ENCODE measurements at regions not wholly inside any gene's neighbourhood (a gene's known extent, or its start where the extent isn't known, plus 50 kb on each side); places are given as distances from the start of the nearest gene placed in this dataset.

- no peak for DNase-seq (ENCODE audit: low read depth)
Measured at GRCh38 chr9:80842389-80842788, 847.0 kb downstream of the TLE1 start.

GRCh38 chr9:80841888-80842287, 847.5 kb downstream of the TLE1 start:
- no peak for DNase-seq (ENCODE audit: low read depth)

- DNase-seq (ENCODE audit: low read depth), result no peak
Measured at GRCh38 chr9:80839821-80840675, 849.3 kb downstream of the TLE1 start.

- no peak for DNase-seq (ENCODE audit: low read depth)
Measured at GRCh38 chr9:80836013-80836412, 853.3 kb downstream of the TLE1 start.

GRCh38 chr9:80831751-80832150, 857.6 kb downstream of the TLE1 start:
- DNase-seq (ENCODE audit: low read depth), result no peak

- no peak for DNase-seq (ENCODE audit: low read depth)
Measured at GRCh38 chr9:80811656-80812055, 877.7 kb downstream of the TLE1 start.

GRCh38 chr9:80811003-80811402, 878.3 kb downstream of the TLE1 start:
- no peak for DNase-seq (ENCODE audit: low read depth)

- DNase-seq (ENCODE audit: low read depth), result no peak
Measured at GRCh38 chr9:80806671-80807070, 882.7 kb downstream of the TLE1 start.

- DNase-seq (ENCODE audit: low read depth), result no peak
Measured at GRCh38 chr9:80804873-80805272, 884.5 kb downstream of the TLE1 start.

GRCh38 chr9:80797831-80798688, 891.3 kb downstream of the TLE1 start:
- DNase-seq (ENCODE audit: low read depth), result no peak

GRCh38 chr9:80797101-80797829, 892.1 kb downstream of the TLE1 start:
- peak; percentile 13 for DNase-seq (ENCODE audit: low read depth)

GRCh38 chr9:80796632-80797031, 892.7 kb downstream of the TLE1 start:
- no peak for DNase-seq (ENCODE audit: low read depth)

GRCh38 chr9:80794197-80794596, 895.1 kb downstream of the TLE1 start:
- no peak for DNase-seq (ENCODE audit: low read depth)

- no peak for DNase-seq (ENCODE audit: low read depth)
Measured at GRCh38 chr9:80793706-80794105, 895.6 kb downstream of the TLE1 start.

GRCh38 chr9:80792726-80793125, 896.6 kb downstream of the TLE1 start:
- DNase-seq (ENCODE audit: low read depth), result no peak

- no peak for DNase-seq (ENCODE audit: low read depth)
Measured at GRCh38 chr9:80791836-80792235, 897.5 kb downstream of the TLE1 start.

- no peak for DNase-seq (ENCODE audit: low read depth)
Measured at GRCh38 chr9:80790764-80791163, 898.6 kb downstream of the TLE1 start.

- no peak for DNase-seq (ENCODE audit: low read depth)
Measured at GRCh38 chr9:80789831-80790230, 899.5 kb downstream of the TLE1 start.

- DNase-seq (ENCODE audit: low read depth), result no peak
Measured at GRCh38 chr9:80787636-80788035, 901.7 kb downstream of the TLE1 start.

GRCh38 chr9:80784647-80785046, 904.7 kb downstream of the TLE1 start:
- DNase-seq (ENCODE audit: low read depth), result no peak

GRCh38 chr9:80775971-80776370, 913.4 kb downstream of the TLE1 start:
- no peak for DNase-seq (ENCODE audit: low read depth)

GRCh38 chr9:80775530-80775929, 913.8 kb downstream of the TLE1 start:
- DNase-seq (ENCODE audit: low read depth), result peak; percentile 78

Measured in renal cortical epithelial cell (primary cell).